A549 (cell line): ENCODE measurements at regions not wholly inside any gene's neighbourhood (a gene's known extent, or its start where the extent isn't known, plus 50 kb on each side); places are given as distances from the start of the nearest gene placed in this dataset.

Source experiments
- ATAC-seq, 2 experiments: fragments of 200-7000 bp in 1 of 2; fragments of >200 bp in 1 of 2; cut with Nextera tagmentation in 1 of 2; cut with Tn5 transposase in 1 of 2; 3 replicates each; pipeline versions ENCODE4 v1.8.0 to v1.9.1; 2018 to 2020; ENCODE audit warnings: mild to moderate bottlenecking in 1 of 2, moderate library complexity in 1 of 2
- CTCF ChIA-PET: fragments of 300-600 bp; sonication (Branson Sonifier 250); formaldehyde crosslinking; extraction: SDS; loops from one replicate; lab custom pipeline; 2021; ENCODE audit warnings: antibody characterized with exemption, inconsistent platforms; lab: Yijun Ruan, JAX
- POLR2A ChIA-PET: fragments of 350-600 bp; formaldehyde crosslinking; extraction: SDS; loops from one replicate; lab custom pipeline; 2021; ENCODE audit warnings: antibody characterized with exemption, inconsistent platforms; lab: Yijun Ruan, JAX
- DNase-seq, 2 experiments: peaks; one replicate each; pipeline versions ENCODE4 v3.0.0 to v3.0.0-alpha.2; 2011 to 2016; ENCODE audit warnings: low read depth in 1 of 2, low spot score in 1 of 2
- FAIRE-seq: peaks from 2 replicates; lab custom pipeline; 2011; peaks lifted over from hg19 to GRCh38; lab: Jason Lieb, UNC
- H3K27ac ChIP-seq, 2 experiments: fragments of >200 bp; sonication (Bioruptor Twin); formaldehyde crosslinking; 3 replicates each; pipeline ENCODE4 v1.5.1; 2016 to 2017
- H3K4me1 ChIP-seq: fragments of >200 bp; sonication (Bioruptor Twin); formaldehyde crosslinking; 3 replicates; pipeline ENCODE4 v1.6.1; 2016
- H3K4me2 ChIP-seq: fragments of >200 bp; sonication (Bioruptor Twin); formaldehyde crosslinking; 3 replicates; pipeline ENCODE4 v1.6.1; 2016
- H3K4me3 ChIP-seq: fragments of >200 bp; sonication (Bioruptor Twin); formaldehyde crosslinking; 3 replicates; pipeline ENCODE4 v1.5.1; 2016
- H3K9me3 ChIP-seq: fragments of >200 bp; sonication (Bioruptor Twin); formaldehyde crosslinking; 3 replicates; pipeline ENCODE4 v1.6.1; 2016
- BHLHE40 ChIP-seq: IDR thresholded peaks from 2 replicates; pipeline ENCODE4 v1.6.1; 2012; ENCODE audit warnings: low read depth, low read length, inconsistent platforms
- CEBPB ChIP-seq, 2 experiments: fragments of >200 bp in 1 of 2; sonication (Bioruptor Twin) in 1 of 2; formaldehyde crosslinking in 1 of 2; IDR thresholded peaks; 2 replicates each; pipeline ENCODE4 v1.6.1; 2012 to 2016
- CHD2 ChIP-seq: fragments of 150-350 bp; IDR thresholded peaks from 2 replicates; pipeline ENCODE4 v1.6.1; 2014; ENCODE audit warnings: low read length; ENCODE audit not compliant: partially characterized antibody
- CHD4 ChIP-seq: fragments of 200-600 bp; sonication (generic); IDR thresholded peaks from 2 replicates; pipeline ENCODE4 v1.6.1; 2016; ENCODE audit warnings: antibody characterized with exemption, mild to moderate bottlenecking, borderline replicate concordance
- EP300 ChIP-seq, 2 experiments: fragments of >200 bp; sonication (Bioruptor Twin); formaldehyde crosslinking; IDR thresholded peaks; 2 replicates in 1 of 2; 3 replicates in 1 of 2; pipeline ENCODE4 v1.6.1; 2016 to 2017
- FOSL2 ChIP-seq, 2 experiments: fragments of 450-650 bp in 1 of 2; fragments of >200 bp in 1 of 2; sonication (Bioruptor Twin) in 1 of 2; formaldehyde crosslinking; IDR thresholded peaks; 2 replicates each; pipeline versions ENCODE4 v1.5.0 to v1.6.1; 2016 to 2020; ENCODE audit warnings: mild to moderate bottlenecking in 1 of 2, moderate library complexity in 1 of 2
- FOXS1 ChIP-seq: fragments of 250-450 bp; sonication (Bioruptor Pico); IDR thresholded peaks from 2 replicates; pipeline ENCODE4 v1.5.0; 2020; ENCODE audit warnings: mild to moderate bottlenecking, moderate library complexity
- JUN ChIP-seq, 2 experiments: fragments of >200 bp; sonication (Bioruptor Twin); formaldehyde crosslinking; IDR thresholded peaks; 2 replicates in 1 of 2; 3 replicates in 1 of 2; pipeline ENCODE4 v1.6.1; 2016 to 2017
- KDM1A ChIP-seq: fragments of 200-600 bp; sonication (generic); IDR thresholded peaks from 2 replicates; pipeline ENCODE4 v1.6.1; 2016; ENCODE audit warnings: low read depth, mild to moderate bottlenecking
- MAZ ChIP-seq: fragments of 150-350 bp; IDR thresholded peaks from 2 replicates; pipeline ENCODE4 v1.6.1; 2014; ENCODE audit warnings: antibody characterized with exemption, low read depth, low read length, borderline replicate concordance
- NFE2L2 ChIP-seq: fragments of 150-350 bp; conservative IDR thresholded peaks from 2 replicates; pipeline ENCODE4 v1.6.1; 2014; ENCODE audit warnings: low read length
- NPAS2 ChIP-seq: fragments of 250-450 bp; sonication (Bioruptor Pico); IDR thresholded peaks from 2 replicates; pipeline ENCODE4 v1.8.0; 2022; ENCODE audit warnings: mild to moderate bottlenecking, moderate library complexity, borderline replicate concordance
- PHF8 ChIP-seq: fragments of 200-600 bp; sonication (generic); IDR thresholded peaks from 2 replicates; pipeline ENCODE4 v1.6.1; 2016; ENCODE audit warnings: low read depth, mild to moderate bottlenecking, antibody characterized with exemption, moderate library complexity, borderline replicate concordance
- RCOR1 ChIP-seq: fragments of 150-350 bp; IDR thresholded peaks from 2 replicates; pipeline ENCODE4 v1.6.1; 2014; ENCODE audit warnings: antibody characterized with exemption, low read length, low read depth
- RNF2 ChIP-seq: fragments of 200-600 bp; sonication (generic); IDR thresholded peaks from 2 replicates; pipeline ENCODE4 v1.6.1; 2016; ENCODE audit warnings: low read depth, mild to moderate bottlenecking, antibody characterized with exemption, moderate library complexity, borderline replicate concordance
- SMC3 ChIP-seq: fragments of >200 bp; sonication (Bioruptor Twin); formaldehyde crosslinking; IDR thresholded peaks from 3 replicates; pipeline ENCODE4 v1.6.1; 2018; ENCODE audit warnings: inconsistent platforms
- ZFP36 ChIP-seq: fragments of 450-650 bp; IDR thresholded peaks from 2 replicates; pipeline ENCODE4 v1.6.1; 2014; ENCODE audit warnings: borderline replicate concordance; ENCODE audit not compliant: partially characterized antibody
- WGBS: methylation state at CpG from one replicate; pipeline ENCODE4 v1.1.6; 2017; ENCODE audit errors: missing lambda C conversion rate; 5-methylcytosine and 5-hydroxymethylcytosine counted together
- TF ChIP-seq, protein P1 (sequence below): fragments of >200 bp; sonication (Bioruptor Twin); formaldehyde crosslinking; IDR thresholded peaks from 3 replicates; pipeline ENCODE4 v1.6.1; 2016
- TF ChIP-seq, protein P2 (sequence below): fragments of 250-450 bp; sonication (Bioruptor Pico); IDR thresholded peaks from 2 replicates; pipeline ENCODE4 v1.5.0; 2021; ENCODE audit warnings: mild to moderate bottlenecking, moderate library complexity, borderline replicate concordance
- TF ChIP-seq, protein P3 (sequence below): fragments of 150-350 bp; IDR thresholded peaks from 2 replicates; pipeline ENCODE4 v1.6.1; 2014; ENCODE audit warnings: low read depth, mild to moderate bottlenecking, low read length
- TF ChIP-seq, protein P4 (sequence below): fragments of >200 bp; sonication (Bioruptor Twin); formaldehyde crosslinking; IDR thresholded peaks from 3 replicates; pipeline ENCODE4 v1.5.1; 2016

DNA sequence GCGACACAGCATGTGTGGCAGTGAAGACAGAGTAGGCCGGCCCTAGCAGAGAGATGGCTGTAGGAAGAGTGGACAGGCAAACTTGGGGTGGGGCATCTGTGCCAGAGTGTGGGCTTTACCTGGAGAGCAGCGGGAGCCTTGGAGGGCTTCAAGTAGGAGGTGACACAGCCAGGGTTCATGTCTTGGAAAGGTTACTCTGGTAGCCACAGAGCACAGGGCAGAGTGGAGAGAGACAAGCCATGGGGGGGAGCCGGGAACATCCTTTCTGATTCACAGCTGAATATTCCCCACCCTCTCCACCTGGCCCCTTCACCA is 53.5 kb upstream of the DIO3 start (continued):
- TF ChIP-seq NPAS2 (CRISPR knock-in tag), result no peak
- no peak for TF ChIP-seq CHD4
- no peak for TF ChIP-seq ZFP36
- no peak for TF ChIP-seq KDM1A
- TF ChIP-seq RCOR1, result no peak
- no peak for TF ChIP-seq BHLHE40

DNA sequence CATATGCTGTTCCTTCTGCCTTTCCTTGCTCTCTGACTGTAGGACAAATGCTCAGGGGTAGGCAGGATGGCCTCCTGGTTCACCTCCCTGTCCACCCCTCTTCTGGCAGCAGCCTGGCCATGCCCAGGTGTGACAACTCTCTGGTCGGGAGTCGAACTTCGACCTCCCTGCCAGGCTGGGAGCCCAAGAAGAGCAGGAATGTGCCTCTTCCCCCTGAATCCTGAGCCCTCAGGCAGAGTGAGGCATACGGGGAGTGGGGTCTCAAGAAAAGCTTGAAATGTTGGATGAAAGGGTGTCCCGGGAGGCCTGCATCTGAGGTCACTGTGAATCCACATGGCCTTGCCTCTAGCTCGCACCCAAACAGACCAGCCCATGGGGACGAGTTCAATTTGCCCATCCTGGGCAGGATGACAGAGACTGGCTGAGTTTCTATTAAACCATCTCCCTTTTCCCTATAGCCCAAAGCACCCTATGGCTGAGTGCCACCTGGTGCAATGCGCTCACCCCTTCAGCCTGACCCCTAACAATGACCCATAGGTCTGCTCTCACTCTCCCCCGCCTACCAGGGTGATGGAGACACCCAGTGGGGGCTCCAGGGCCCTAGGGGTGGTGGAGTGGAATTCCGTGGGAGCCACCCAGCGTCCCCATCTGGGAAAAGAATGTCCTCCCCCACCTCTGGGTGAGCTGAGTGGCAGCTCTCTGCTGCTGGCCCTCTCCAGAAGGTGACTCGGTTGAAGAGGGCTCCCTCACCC is 52.9 kb upstream of the DIO3 start:
- H3K4me1 ChIP-seq, result peaks cover 7% of the 10 kb centered on the region; the same call in 1 of the 3 replicates
- H3K27ac ChIP-seq, result 0 out of 6 replicates have a peak overlapping the region, but pooled peaks of 1 of the 2 experiments have one; percentile 20
- DNase-seq, result no peak
- 94% methylated on average over 10 of the region's 12 CpGs for WGBS
- TF ChIP-seq, protein P1, sequence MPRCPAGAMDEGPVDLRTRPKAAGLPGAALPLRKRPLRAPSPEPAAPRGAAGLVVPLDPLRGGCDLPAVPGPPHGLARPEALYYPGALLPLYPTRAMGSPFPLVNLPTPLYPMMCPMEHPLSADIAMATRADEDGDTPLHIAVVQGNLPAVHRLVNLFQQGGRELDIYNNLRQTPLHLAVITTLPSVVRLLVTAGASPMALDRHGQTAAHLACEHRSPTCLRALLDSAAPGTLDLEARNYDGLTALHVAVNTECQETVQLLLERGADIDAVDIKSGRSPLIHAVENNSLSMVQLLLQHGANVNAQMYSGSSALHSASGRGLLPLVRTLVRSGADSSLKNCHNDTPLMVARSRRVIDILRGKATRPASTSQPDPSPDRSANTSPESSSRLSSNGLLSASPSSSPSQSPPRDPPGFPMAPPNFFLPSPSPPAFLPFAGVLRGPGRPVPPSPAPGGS, result no peak
- TF ChIP-seq FOSL2 (IDR thresholded peaks at IDR 0.05) (no peak), FOSL2 (CRISPR knock-in tag; IDR thresholded peaks at IDR 0.05) (no peak), MAZ (no peak), NFE2L2 (no peak), FOXS1 (CRISPR knock-in tag) (no peak), PHF8 (no peak)
- TF ChIP-seq, protein P2, sequence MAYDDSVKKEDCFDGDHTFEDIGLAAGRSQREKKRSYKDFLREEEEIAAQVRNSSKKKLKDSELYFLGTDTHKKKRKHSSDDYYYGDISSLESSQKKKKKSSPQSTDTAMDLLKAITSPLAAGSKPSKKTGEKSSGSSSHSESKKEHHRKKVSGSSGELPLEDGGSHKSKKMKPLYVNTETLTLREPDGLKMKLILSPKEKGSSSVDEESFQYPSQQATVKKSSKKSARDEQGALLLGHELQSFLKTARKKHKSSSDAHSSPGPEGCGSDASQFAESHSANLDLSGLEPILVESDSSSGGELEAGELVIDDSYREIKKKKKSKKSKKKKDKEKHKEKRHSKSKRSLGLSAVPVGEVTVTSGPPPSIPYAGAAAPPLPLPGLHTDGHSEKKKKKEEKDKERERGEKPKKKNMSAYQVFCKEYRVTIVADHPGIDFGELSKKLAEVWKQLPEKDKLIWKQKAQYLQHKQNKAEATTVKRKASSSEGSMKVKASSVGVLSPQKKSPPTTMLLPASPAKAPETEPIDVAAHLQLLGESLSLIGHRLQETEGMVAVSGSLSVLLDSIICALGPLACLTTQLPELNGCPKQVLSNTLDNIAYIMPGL (CRISPR knock-in tag), result no peak
- TF ChIP-seq, protein P3, sequence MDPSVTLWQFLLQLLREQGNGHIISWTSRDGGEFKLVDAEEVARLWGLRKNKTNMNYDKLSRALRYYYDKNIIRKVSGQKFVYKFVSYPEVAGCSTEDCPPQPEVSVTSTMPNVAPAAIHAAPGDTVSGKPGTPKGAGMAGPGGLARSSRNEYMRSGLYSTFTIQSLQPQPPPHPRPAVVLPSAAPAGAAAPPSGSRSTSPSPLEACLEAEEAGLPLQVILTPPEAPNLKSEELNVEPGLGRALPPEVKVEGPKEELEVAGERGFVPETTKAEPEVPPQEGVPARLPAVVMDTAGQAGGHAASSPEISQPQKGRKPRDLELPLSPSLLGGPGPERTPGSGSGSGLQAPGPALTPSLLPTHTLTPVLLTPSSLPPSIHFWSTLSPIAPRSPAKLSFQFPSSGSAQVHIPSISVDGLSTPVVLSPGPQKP, result no peak
- TF ChIP-seq, all 56 proteins: peak for 0
- POLR2A ChIA-PET, result no interaction called here
- Histone ChIP-seq H3K9me3 (peaks cover 3% of the 10 kb centered on the region; the same call in 1 of the 3 replicates), H3K4me2 (no peak overlapping the region), H3K4me3 (no peak overlapping the region)
- FAIRE-seq (no peak), ATAC-seq (no peak)
- CTCF ChIA-PET, result interaction anchor here (1.1 kb wide), 1 partner anchor 10 kb away, joined by 3 read pairs; no protein-coding TSS in a partner anchor

DNA sequence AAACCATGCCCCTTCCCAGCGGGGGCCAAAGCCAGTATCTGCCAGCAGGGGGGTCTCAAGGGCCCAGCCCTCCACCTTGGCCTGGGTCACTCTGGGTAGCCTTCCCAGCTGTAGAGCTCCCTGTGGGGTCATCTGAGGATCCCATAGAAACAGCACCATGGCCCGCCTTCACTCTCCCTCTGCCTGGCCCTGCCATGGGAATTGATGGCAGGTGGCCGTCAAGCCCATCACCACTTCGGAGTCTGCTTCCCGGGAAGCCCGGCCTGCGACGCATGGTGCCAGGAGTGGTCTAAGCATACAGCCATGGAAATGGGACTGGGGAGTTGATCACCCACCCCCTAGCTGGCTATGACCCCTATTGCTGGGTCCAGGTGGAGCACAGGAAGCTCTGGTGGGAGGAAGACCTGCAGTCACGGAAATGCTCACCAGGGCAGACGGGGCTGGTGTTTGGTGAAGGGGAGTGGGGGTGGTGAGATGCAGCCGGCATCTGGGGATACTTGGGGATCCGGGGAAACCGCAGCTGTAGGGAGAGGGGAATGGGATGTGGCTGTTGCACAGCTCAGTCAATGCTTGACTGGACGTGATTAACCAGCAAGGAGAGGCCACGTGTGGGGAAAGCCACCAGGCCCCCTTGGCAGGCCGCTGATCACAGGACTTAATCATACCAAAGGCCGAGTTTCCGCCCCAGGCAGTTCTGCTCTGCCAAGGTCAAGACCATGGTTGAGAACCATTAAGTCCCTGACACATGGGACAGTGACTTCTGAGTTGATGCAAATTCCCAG is 52.2 kb upstream of the DIO3 start:
- FAIRE-seq (no peak), ATAC-seq (no peak), DNase-seq (no peak)
- Histone ChIP-seq H3K27ac (0 out of 6 replicates have a peak overlapping the region, but pooled peaks of 1 of the 2 experiments have one; percentile 20), H3K4me1 (peaks cover 7% of the 10 kb centered on the region; the same call in 1 of the 3 replicates), H3K9me3 (no peaks in the 10 kb centered on the region), H3K4me2 (no peak overlapping the region), H3K4me3 (no peak overlapping the region)
- CTCF ChIA-PET, result interaction anchor here (1.1 to 1.4 kb wide), 2 partner anchors 9 to 29 kb away, joined by 3 to 4 read pairs; no protein-coding TSS in a partner anchor
- 95% methylated on average over 13 of the region's 18 CpGs for WGBS
- POLR2A ChIA-PET, result no interaction called here
- TF ChIP-seq CHD4 (no peak), CEBPB (IDR thresholded peaks at IDR 0.05) (no peak), EP300 (IDR thresholded peaks at IDR 0.05) (no peak), SMC3 (no peak), PHF8 (no peak), KDM1A (no peak), BHLHE40 (no peak), FOXS1 (CRISPR knock-in tag) (no peak), NPAS2 (CRISPR knock-in tag) (no peak), CHD2 (no peak), RNF2 (no peak), JUN (IDR thresholded peaks at IDR 0.05) (no peak)
- TF ChIP-seq, protein P2 (CRISPR knock-in tag), result no peak
- TF ChIP-seq, protein P4, sequence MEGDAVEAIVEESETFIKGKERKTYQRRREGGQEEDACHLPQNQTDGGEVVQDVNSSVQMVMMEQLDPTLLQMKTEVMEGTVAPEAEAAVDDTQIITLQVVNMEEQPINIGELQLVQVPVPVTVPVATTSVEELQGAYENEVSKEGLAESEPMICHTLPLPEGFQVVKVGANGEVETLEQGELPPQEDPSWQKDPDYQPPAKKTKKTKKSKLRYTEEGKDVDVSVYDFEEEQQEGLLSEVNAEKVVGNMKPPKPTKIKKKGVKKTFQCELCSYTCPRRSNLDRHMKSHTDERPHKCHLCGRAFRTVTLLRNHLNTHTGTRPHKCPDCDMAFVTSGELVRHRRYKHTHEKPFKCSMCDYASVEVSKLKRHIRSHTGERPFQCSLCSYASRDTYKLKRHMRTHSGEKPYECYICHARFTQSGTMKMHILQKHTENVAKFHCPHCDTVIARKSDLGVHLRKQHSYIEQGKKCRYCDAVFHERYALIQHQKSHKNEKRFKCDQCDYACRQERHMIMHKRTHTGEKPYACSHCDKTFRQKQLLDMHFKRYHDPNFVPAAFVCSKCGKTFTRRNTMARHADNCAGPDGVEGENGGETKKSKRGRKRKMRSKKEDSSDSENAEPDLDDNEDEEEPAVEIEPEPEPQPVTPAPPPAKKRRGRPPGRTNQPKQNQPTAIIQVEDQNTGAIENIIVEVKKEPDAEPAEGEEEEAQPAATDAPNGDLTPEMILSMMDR, result no peak
